DOHH2 (cell line): ENCODE measurements at regions not wholly inside any gene's neighbourhood (a gene's known extent, or its start where the extent isn't known, plus 50 kb on each side); places are given as distances from the start of the nearest gene placed in this dataset.

Experiments
- H3F3A ChIP-seq: fragments of 200-600 bp; sonication (generic), shearing (Covaris generic); 2 replicates; pipeline ENCODE4 v1.6.0; 2016; ENCODE audit warnings: antibody characterized with exemption, mild to moderate bottlenecking; ENCODE audit not compliant: control insufficient read depth, insufficient read depth
- H3K27ac ChIP-seq: fragments of 200-600 bp; sonication (generic); 2 replicates; pipeline ENCODE4 v1.5.1; 2014; ENCODE audit warnings: low read depth, mild to moderate bottlenecking, low read length, moderate library complexity
- H3K27me3 ChIP-seq: fragments of 200-600 bp; sonication (generic); 2 replicates; pipeline ENCODE4 v1.6.1; 2014; ENCODE audit warnings: mild to moderate bottlenecking, low read length, mixed read lengths; ENCODE audit not compliant: control insufficient read depth
- H3K36me3 ChIP-seq: fragments of 200-600 bp; sonication (generic); 2 replicates; pipeline ENCODE4 v1.6.1; 2014; ENCODE audit warnings: mild to moderate bottlenecking, low read length, moderate library complexity, mixed read lengths; ENCODE audit not compliant: control insufficient read depth
- H3K4me1 ChIP-seq: fragments of 200-600 bp; sonication (generic); 2 replicates; pipeline ENCODE4 v1.6.1; 2014; ENCODE audit warnings: mild to moderate bottlenecking, low read length, mixed read lengths; ENCODE audit not compliant: control insufficient read depth
- H3K4me2 ChIP-seq: fragments of 200-600 bp; sonication (generic); 2 replicates; pipeline ENCODE4 v1.6.0; 2014; ENCODE audit warnings: mild to moderate bottlenecking, low read length, moderate library complexity
- H3K4me3 ChIP-seq: fragments of 200-600 bp; sonication (generic); 2 replicates; pipeline ENCODE4 v1.5.1; 2014; ENCODE audit warnings: mild to moderate bottlenecking, low read length, mixed read lengths
- H3K79me2 ChIP-seq: fragments of 200-600 bp; sonication (generic); 2 replicates; pipeline ENCODE4 v1.6.1; 2014; ENCODE audit warnings: mild to moderate bottlenecking, low read length, mixed read lengths; ENCODE audit not compliant: control insufficient read depth
- H3K9me2 ChIP-seq: fragments of 200-600 bp; sonication (generic); replicated peaks from 2 replicates; pipeline ENCODE4 v1.6.1; 2014; ENCODE audit warnings: mild to moderate bottlenecking, low read length, mixed read lengths; ENCODE audit not compliant: control insufficient read depth
- H3K9me3 ChIP-seq: fragments of 200-600 bp; sonication (generic); 2 replicates; pipeline ENCODE4 v1.6.1; 2014; ENCODE audit warnings: antibody characterized with exemption, low read length, mixed read lengths; ENCODE audit not compliant: control insufficient read depth, insufficient read depth
- H4K20me1 ChIP-seq: fragments of 200-600 bp; sonication (generic); 2 replicates; pipeline ENCODE4 v1.6.0; 2014; ENCODE audit warnings: low read depth, mild to moderate bottlenecking, antibody characterized with exemption, low read length, moderate library complexity; ENCODE audit not compliant: control insufficient read depth, insufficient read depth
- CTCF ChIP-seq: fragments of 200-600 bp; sonication (generic); IDR thresholded peaks from one replicate; pipeline ENCODE4 v1.5.1; 2014; ENCODE audit warnings: antibody characterized with exemption, mild to moderate bottlenecking, low read depth, low read length; ENCODE audit not compliant: poor library complexity, severe bottlenecking
- EZH2phosphoT487 ChIP-seq: fragments of 200-600 bp; sonication (generic); IDR thresholded peaks from 2 replicates; pipeline ENCODE4 v1.6.1; 2017; ENCODE audit warnings: borderline replicate concordance, mild to moderate bottlenecking, antibody characterized with exemption, low read length, moderate library complexity, mixed read lengths

GRCh38 chr6:49151461-49151860 lies 311.6 kb downstream of the MMUT start:
- no peaks in the 10 kb centered on the region for H3K9me2 ChIP-seq
- no peaks in the 10 kb centered on the region for H3F3A ChIP-seq
- H3K9me3 ChIP-seq: peaks cover 6% of the 10 kb centered on the region; the same call in 1 of the 2 replicates
- no peaks in the 10 kb centered on the region for H3K36me3 ChIP-seq
- no peaks in the 10 kb centered on the region for H3K79me2 ChIP-seq
- H3K27me3 ChIP-seq: no peaks in the 10 kb centered on the region
- H3K27ac ChIP-seq: no peak overlapping the region
- no peaks in the 10 kb centered on the region for H4K20me1 ChIP-seq
- H3K4me2 ChIP-seq: no peak overlapping the region
- H3K4me3 ChIP-seq: no peak overlapping the region
- no peaks in the 10 kb centered on the region for H3K4me1 ChIP-seq
- TF ChIP-seq CTCF (no peak), EZH2phosphoT487 (no peak)

- peaks cover 6% of the 10 kb centered on the region; the same call in 1 of the 2 replicates for H3K9me3 ChIP-seq
- TF ChIP-seq EZH2phosphoT487: no peak
- no peaks in the 10 kb centered on the region for H4K20me1 ChIP-seq
- no peaks in the 10 kb centered on the region for H3F3A ChIP-seq
- H3K27me3 ChIP-seq: no peaks in the 10 kb centered on the region
- H3K36me3 ChIP-seq: no peaks in the 10 kb centered on the region
- no peak overlapping the region for H3K4me2 ChIP-seq
- no peak overlapping the region for H3K27ac ChIP-seq
- H3K9me2 ChIP-seq: no peaks in the 10 kb centered on the region
- no peaks in the 10 kb centered on the region for H3K79me2 ChIP-seq
- H3K4me3 ChIP-seq: no peak overlapping the region
- H3K4me1 ChIP-seq: no peaks in the 10 kb centered on the region
Observed at GRCh38 chr6:49151033-49151432, 312.0 kb downstream of the MMUT start.

- no peaks in the 10 kb centered on the region for H3K79me2 ChIP-seq
- no peaks in the 10 kb centered on the region for H3K4me1 ChIP-seq
- no peak overlapping the region for H3K4me2 ChIP-seq
- H3K9me3 ChIP-seq: no peaks in the 10 kb centered on the region
- no peaks in the 10 kb centered on the region for H3K9me2 ChIP-seq
- no peak overlapping the region for H3K4me3 ChIP-seq
- no peaks in the 10 kb centered on the region for H3K36me3 ChIP-seq
- TF ChIP-seq CTCF (no peak), EZH2phosphoT487 (no peak)
- no peak overlapping the region for H3K27ac ChIP-seq
- no peaks in the 10 kb centered on the region for H3K27me3 ChIP-seq
- no peaks in the 10 kb centered on the region for H3F3A ChIP-seq
- no peaks in the 10 kb centered on the region for H4K20me1 ChIP-seq
Observed at GRCh38 chr6:49145280-49145679, 317.8 kb downstream of the MMUT start.

GRCh38 chr6:49142421-49143151 lies 320.5 kb downstream of the MMUT start:
- Histone ChIP-seq H3K4me2 (no peak overlapping the region), H4K20me1 (no peaks in the 10 kb centered on the region), H3K9me2 (no peaks in the 10 kb centered on the region), H3K79me2 (no peaks in the 10 kb centered on the region), H3K9me3 (no peaks in the 10 kb centered on the region), H3K27me3 (no peaks in the 10 kb centered on the region), H3K4me1 (no peaks in the 10 kb centered on the region), H3K27ac (no peak overlapping the region), H3F3A (no peaks in the 10 kb centered on the region), H3K4me3 (no peak overlapping the region), H3K36me3 (no peaks in the 10 kb centered on the region)
- TF ChIP-seq CTCF (no peak), EZH2phosphoT487 (no peak)
